GM19452 (cell line): ENCODE measurements at regions not wholly inside any gene's neighbourhood (a gene's known extent, or its start where the extent isn't known, plus 50 kb on each side); places are given as distances from the start of the nearest gene placed in this dataset.
"Not testable (repeated sequence)": the region's sequence is repeated elsewhere in the genome, so short reads cannot be mapped to it uniquely, and the experiment has no call there.

Experiments used
- ATAC-seq: cut with Tn5 transposase; IDR thresholded peaks from one replicate; pipeline ENCODE4 v1.9.1; 2021; ENCODE audit not compliant: unreplicated experiment

GRCh38 chr6:43939281-43940070 lies 169.5 kb downstream of the VEGFA start:
- no peak for ATAC-seq

- ATAC-seq, result no peak
Observed at GRCh38 chr6:43938178-43939105, 168.4 kb downstream of the VEGFA start.

- ATAC-seq, result no peak
Observed at GRCh38 chr6:43937236-43938177, 167.5 kb downstream of the VEGFA start.

GRCh38 chr6:43936476-43936875 lies 166.5 kb downstream of the VEGFA start:
- ATAC-seq, result no peak

GRCh38 chr6:43935921-43936439 lies 166.0 kb downstream of the VEGFA start:
- no peak for ATAC-seq

GRCh38 chr6:43934803-43935602 lies 165.0 kb downstream of the VEGFA start:
- no peak for ATAC-seq

- no peak for ATAC-seq
Observed at GRCh38 chr6:43934183-43934802, 164.3 kb downstream of the VEGFA start.

GRCh38 chr6:43933148-43933885 lies 163.3 kb downstream of the VEGFA start:
- ATAC-seq, result no peak

GRCh38 chr6:43932259-43933147 lies 162.5 kb downstream of the VEGFA start:
- ATAC-seq, result no peak

- ATAC-seq, result no peak
Observed at GRCh38 chr6:43931201-43931600, 161.2 kb downstream of the VEGFA start.

- no peak for ATAC-seq
Observed at GRCh38 chr6:43930440-43931154, 160.6 kb downstream of the VEGFA start.

GRCh38 chr6:43929511-43929910 lies 159.5 kb downstream of the VEGFA start:
- ATAC-seq, result no peak

GRCh38 chr6:43927532-43928210 lies 157.7 kb downstream of the VEGFA start:
- no peak for ATAC-seq

GRCh38 chr6:43926634-43927531 lies 156.9 kb downstream of the VEGFA start:
- ATAC-seq, result no peak

- not testable (repeated sequence) for ATAC-seq
Observed at GRCh38 chr6:43925636-43926139, 155.7 kb downstream of the VEGFA start.
